GM12873 (cell line): ENCODE measurements at regions not wholly inside any gene's neighbourhood (a gene's known extent, or its start where the extent isn't known, plus 50 kb on each side); places are given as distances from the start of the nearest gene placed in this dataset.

Source experiments
- TF ChIP-seq, protein P1 (sequence below): IDR thresholded peaks from 2 replicates; pipeline ENCODE4 v1.5.1; 2012; ENCODE audit warnings: low read depth, mild to moderate bottlenecking, moderate library complexity, low read length, control low read depth; ENCODE audit not compliant: insufficient read depth; ENCODE audit errors: missing control alignments

DNA sequence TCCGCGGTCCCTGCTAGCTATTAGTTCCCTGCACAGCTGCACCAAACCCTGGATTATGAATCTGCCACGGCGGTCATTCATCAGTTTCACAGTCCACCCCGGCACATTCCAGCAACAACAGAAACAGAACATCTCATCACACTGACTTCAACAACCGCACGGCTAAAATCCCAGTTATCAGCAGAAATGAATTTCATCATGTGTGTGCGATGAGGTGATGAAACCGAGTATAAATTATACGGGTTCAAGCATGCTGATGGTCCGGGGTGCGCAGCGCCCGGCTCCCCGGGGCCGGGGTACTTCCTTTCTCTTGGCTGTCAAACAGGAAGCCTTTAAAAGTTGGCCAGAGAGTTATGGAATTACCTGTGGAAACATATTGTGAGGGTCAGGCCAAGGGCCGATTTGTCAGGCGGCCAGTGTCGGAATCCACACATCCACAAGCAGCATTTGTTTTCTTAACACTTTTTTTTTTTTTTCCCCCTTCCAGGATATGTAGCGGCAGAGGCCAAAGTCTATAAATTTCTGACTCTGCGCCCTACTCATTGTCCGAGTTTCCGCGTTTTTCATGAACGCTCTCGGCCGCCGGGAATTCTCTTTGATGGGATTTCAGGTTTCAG is 420.9 kb upstream of the MGMT start:
- TF ChIP-seq, protein P1, sequence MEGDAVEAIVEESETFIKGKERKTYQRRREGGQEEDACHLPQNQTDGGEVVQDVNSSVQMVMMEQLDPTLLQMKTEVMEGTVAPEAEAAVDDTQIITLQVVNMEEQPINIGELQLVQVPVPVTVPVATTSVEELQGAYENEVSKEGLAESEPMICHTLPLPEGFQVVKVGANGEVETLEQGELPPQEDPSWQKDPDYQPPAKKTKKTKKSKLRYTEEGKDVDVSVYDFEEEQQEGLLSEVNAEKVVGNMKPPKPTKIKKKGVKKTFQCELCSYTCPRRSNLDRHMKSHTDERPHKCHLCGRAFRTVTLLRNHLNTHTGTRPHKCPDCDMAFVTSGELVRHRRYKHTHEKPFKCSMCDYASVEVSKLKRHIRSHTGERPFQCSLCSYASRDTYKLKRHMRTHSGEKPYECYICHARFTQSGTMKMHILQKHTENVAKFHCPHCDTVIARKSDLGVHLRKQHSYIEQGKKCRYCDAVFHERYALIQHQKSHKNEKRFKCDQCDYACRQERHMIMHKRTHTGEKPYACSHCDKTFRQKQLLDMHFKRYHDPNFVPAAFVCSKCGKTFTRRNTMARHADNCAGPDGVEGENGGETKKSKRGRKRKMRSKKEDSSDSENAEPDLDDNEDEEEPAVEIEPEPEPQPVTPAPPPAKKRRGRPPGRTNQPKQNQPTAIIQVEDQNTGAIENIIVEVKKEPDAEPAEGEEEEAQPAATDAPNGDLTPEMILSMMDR: no peak

- TF ChIP-seq, protein P1: no peak
Observed at GRCh38 chr10:129046962-129047361, 420.1 kb upstream of the MGMT start.

GRCh38 chr10:129047600-129047999 is 419.4 kb upstream of the MGMT start:
- TF ChIP-seq, protein P1: no peak

- TF ChIP-seq, protein P1: no peak
Observed at GRCh38 chr10:129048513-129048912, 418.5 kb upstream of the MGMT start.

GRCh38 chr10:129049501-129049900 is 417.5 kb upstream of the MGMT start:
- TF ChIP-seq, protein P1: no peak

- TF ChIP-seq, protein P1: no peak
Observed at GRCh38 chr10:129055225-129055624, 411.8 kb upstream of the MGMT start.

DNA sequence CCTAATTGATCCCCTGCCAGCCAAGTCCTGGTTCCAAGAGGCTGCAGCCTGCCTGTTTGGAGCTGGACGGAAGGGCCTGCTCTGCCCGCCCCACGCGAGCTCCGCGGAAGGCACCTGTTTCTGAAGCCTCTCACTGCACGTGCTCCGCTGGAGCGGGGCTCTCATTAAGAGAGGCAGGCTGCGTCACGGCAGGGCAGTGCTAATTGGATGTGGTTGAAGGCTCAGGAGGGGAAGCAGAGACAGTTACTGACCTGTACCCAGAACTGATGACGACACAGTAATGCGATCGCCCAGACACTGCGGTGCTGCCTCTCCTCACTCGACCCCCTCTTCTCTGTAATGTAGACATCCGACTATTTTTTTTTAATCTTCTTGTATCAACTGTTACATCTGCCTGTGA is 411.1 kb upstream of the MGMT start:
- TF ChIP-seq, protein P1: no peak
